ENCODE measurements at regions not wholly inside any gene's neighbourhood (a gene's known extent, or its start where the extent isn't known, plus 50 kb on each side); places are given as distances from the start of the nearest gene placed in this dataset.

DNA sequence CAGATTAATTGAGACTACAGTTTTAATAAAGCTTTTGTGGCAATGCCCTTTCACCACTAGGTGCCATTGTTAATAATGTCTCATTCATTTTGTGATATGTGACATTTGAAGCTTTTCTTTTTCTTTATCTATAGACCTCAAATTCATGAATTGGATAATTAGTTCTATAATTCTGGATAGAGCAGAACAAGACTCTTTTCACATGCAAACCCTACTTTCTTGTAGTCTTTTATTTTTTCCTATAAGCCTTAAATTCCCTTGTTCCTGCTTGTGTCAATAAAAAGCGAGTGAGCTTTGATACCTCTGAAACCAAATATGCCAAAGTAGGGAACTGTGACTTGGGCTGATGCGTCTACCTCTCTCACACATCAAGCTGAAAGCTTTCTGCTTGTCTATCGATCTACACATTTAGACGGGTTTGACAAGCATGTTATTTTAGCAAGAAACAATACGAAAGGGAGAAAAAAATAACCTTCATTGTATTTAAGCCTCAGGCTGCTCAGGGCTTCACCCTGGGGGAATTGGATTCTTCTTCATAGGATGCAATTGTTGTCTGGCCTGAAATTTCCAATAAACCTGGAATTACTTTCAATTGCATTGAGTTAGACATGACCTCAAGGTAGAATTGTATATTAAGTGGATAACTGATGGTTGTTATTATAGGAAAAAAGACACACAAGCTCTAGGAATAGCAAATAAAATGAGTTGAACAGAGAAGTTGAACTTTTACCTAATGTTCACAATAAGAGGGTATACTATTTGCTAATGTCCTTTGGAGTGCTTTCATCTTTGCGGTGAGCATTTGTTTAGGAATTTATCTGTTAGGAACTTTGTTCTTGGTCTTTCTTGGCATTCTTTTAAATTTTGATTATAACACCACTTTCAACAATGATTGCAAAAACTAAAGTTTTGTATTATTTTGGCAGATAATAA lies 1150.2 kb upstream of the PCDH9 start:
- H3K36me3 ChIP-seq = no peaks in the 10 kb centered on the region
- intact Hi-C loops (cut with DNase I) = no loop called here
- DNase-seq = no peak

DNA sequence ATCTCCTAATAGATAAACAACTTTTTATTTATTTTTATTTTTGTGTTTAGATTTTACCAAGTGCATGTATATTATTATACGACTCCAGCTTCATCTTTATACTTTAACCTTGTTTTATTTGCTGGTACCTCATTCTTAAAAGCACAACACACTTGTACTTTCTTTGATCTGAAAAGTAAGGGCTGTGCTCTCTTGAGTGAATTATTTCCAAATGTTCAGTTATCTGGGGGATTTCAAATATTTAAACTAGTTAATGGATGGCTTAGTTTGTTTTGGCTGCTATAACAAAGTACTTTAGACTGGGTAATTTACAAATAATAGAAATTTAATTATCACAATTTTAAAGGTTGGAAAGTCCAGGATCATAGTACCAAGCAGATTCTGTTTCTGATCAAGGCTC lies 1148.2 kb upstream of the PCDH9 start:
- Histone ChIP-seq H3K4me3 (replicated peaks in 1 of 3) (no peak overlapping the region), H3K27me3 (no peaks in the 10 kb centered on the region), H3K27ac (no peak overlapping the region), H3K4me1 (no peaks in the 10 kb centered on the region), H3K9me3 (no peaks in the 10 kb centered on the region), H3K36me3 (no peaks in the 10 kb centered on the region)
- intact Hi-C loops (cut with DNase I) = no loop called here
- TF ChIP-seq, protein P1, sequence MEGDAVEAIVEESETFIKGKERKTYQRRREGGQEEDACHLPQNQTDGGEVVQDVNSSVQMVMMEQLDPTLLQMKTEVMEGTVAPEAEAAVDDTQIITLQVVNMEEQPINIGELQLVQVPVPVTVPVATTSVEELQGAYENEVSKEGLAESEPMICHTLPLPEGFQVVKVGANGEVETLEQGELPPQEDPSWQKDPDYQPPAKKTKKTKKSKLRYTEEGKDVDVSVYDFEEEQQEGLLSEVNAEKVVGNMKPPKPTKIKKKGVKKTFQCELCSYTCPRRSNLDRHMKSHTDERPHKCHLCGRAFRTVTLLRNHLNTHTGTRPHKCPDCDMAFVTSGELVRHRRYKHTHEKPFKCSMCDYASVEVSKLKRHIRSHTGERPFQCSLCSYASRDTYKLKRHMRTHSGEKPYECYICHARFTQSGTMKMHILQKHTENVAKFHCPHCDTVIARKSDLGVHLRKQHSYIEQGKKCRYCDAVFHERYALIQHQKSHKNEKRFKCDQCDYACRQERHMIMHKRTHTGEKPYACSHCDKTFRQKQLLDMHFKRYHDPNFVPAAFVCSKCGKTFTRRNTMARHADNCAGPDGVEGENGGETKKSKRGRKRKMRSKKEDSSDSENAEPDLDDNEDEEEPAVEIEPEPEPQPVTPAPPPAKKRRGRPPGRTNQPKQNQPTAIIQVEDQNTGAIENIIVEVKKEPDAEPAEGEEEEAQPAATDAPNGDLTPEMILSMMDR (IDR thresholded peaks at IDR 0.05) = no peak
- no peak for TF ChIP-seq POLR2A (IDR thresholded peaks at IDR 0.05)
- WGBS, 2 donors = 83 to 93% methylated on average over 1 of the region's 1 CpG
- DNase-seq = no peak

More for the DNA sequence above, 1150.2 kb upstream of the PCDH9 start:
- H3K27me3 ChIP-seq = no peaks in the 10 kb centered on the region
- H3K27ac ChIP-seq = no peak overlapping the region
- no peak overlapping the region for H3K4me3 ChIP-seq (replicated peaks in 1 of 3)
- no peaks in the 10 kb centered on the region for H3K4me1 ChIP-seq
- 50 to 63% methylated on average over 6 of the region's 6 CpGs for WGBS, 2 donors
- H3K9me3 ChIP-seq = no peaks in the 10 kb centered on the region
- TF ChIP-seq POLR2A (IDR thresholded peaks at IDR 0.05) = no peak
- TF ChIP-seq, protein P1 (IDR thresholded peaks at IDR 0.05) = no peak

DNA sequence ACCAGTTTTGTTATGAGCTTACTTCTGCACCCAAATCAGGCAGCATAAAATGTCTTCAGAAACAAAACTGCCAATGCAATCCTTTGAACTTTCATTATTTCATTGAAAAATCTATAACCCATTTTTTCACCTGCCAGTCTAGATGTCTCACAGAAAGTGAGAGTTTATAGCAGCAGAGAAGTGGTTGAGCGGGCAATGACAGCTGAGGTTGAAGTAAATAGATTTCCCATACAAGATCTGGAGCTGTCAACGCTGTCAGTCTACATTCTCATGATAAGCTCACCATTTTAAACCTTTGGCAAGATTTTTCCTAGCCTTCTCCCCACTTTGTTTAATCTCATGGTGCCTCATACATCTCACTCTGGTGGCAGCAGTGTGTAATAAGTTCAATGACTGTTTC lies 1144.9 kb upstream of the PCDH9 start:
- WGBS, 2 donors = 57 to 93% methylated on average over 2 of the region's 2 CpGs
- DNase-seq = no peak
- no peak overlapping the region for H3K27ac ChIP-seq
- no peaks in the 10 kb centered on the region for H3K4me1 ChIP-seq
- no peaks in the 10 kb centered on the region for H3K36me3 ChIP-seq
- no peak for TF ChIP-seq POLR2A (IDR thresholded peaks at IDR 0.05)
- TF ChIP-seq, protein P1 (IDR thresholded peaks at IDR 0.05) = no peak
- H3K27me3 ChIP-seq = no peaks in the 10 kb centered on the region
- no peak overlapping the region for H3K4me3 ChIP-seq (replicated peaks in 1 of 3)
- H3K9me3 ChIP-seq = no peaks in the 10 kb centered on the region
- intact Hi-C loops (cut with DNase I) = no loop called here

DNA sequence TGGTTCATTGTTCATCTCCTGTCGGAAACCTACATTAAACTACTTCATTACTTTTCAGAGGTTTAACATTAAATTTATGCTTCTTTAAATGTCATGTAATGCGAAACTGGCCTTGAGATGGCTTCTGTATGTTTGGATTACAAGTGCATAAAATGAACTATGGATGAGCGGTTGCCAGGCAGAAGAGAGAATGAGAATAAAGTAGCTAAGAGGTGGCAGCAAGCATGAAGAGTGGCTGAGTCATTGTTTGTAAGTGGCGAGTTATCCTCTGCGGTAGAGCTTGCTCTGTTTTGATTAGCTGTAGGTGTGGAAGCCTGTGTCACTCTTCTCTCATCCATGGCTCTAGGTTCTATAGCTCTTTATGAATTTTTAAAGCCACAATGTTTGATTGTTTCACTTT lies 1139.6 kb upstream of the PCDH9 start:
- H3K27ac ChIP-seq = no peak overlapping the region
- no peaks in the 10 kb centered on the region for H3K27me3 ChIP-seq
- WGBS, 2 donors = 57 to 62% methylated on average over 5 of the region's 5 CpGs
- DNase-seq = no peak
- TF ChIP-seq, protein P1 (IDR thresholded peaks at IDR 0.05) = no peak
- no peak for TF ChIP-seq POLR2A (IDR thresholded peaks at IDR 0.05)
- H3K4me3 ChIP-seq (replicated peaks in 1 of 3) = no peak overlapping the region
- no peaks in the 10 kb centered on the region for H3K4me1 ChIP-seq
- no peaks in the 10 kb centered on the region for H3K9me3 ChIP-seq
- intact Hi-C loops (cut with DNase I) = no loop called here
- H3K36me3 ChIP-seq = no peaks in the 10 kb centered on the region

DNA sequence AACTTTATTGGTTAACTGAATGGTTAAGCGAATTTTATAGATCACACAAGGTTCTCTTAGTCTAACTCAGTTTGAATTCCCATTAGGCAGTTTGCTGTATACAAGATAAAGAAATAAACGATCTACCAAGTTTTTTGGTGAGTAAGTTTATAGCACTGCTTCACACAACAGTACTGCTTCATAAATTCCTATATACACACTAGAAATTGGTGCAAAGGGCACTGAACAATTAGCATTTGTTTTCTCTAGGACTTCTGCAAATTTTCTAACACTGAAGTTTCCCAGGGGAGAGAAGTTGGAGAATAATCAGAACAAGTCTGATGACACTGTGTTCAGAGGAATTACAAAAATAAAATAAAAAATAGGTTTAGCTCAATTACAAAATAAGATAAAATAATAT lies 1138.8 kb upstream of the PCDH9 start:
- no peaks in the 10 kb centered on the region for H3K9me3 ChIP-seq
- no peaks in the 10 kb centered on the region for H3K27me3 ChIP-seq
- no peaks in the 10 kb centered on the region for H3K4me1 ChIP-seq
- no peak overlapping the region for H3K4me3 ChIP-seq (replicated peaks in 1 of 3)
- no peaks in the 10 kb centered on the region for H3K36me3 ChIP-seq
- WGBS, 2 donors = 63 to 70% methylated on average over 2 of the region's 2 CpGs
- TF ChIP-seq, protein P1 (IDR thresholded peaks at IDR 0.05) = no peak
- no peak for TF ChIP-seq POLR2A (IDR thresholded peaks at IDR 0.05)
- H3K27ac ChIP-seq = no peak overlapping the region
- intact Hi-C loops (cut with DNase I) = no loop called here
- no peak for DNase-seq
